AG09319 (cell line): ENCODE measurements at regions not wholly inside any gene's neighbourhood (a gene's known extent, or its start where the extent isn't known, plus 50 kb on each side); places are given as distances from the start of the nearest gene placed in this dataset.

Experiments used
- DNase-seq: peaks from one replicate; pipeline ENCODE4 v3.0.0-alpha.2; 2010; ENCODE audit warnings: low read depth; ENCODE audit errors: extremely low read depth
- TF ChIP-seq, protein P1 (sequence below): IDR thresholded peaks from 2 replicates; pipeline ENCODE4 v1.5.1; 2011; ENCODE audit warnings: low read depth, mild to moderate bottlenecking, inconsistent platforms, low read length, moderate library complexity

- DNase-seq = no peak
Measured at GRCh38 chr5:40030661-40031060, 605.9 kb upstream of the DAB2 start.

DNA sequence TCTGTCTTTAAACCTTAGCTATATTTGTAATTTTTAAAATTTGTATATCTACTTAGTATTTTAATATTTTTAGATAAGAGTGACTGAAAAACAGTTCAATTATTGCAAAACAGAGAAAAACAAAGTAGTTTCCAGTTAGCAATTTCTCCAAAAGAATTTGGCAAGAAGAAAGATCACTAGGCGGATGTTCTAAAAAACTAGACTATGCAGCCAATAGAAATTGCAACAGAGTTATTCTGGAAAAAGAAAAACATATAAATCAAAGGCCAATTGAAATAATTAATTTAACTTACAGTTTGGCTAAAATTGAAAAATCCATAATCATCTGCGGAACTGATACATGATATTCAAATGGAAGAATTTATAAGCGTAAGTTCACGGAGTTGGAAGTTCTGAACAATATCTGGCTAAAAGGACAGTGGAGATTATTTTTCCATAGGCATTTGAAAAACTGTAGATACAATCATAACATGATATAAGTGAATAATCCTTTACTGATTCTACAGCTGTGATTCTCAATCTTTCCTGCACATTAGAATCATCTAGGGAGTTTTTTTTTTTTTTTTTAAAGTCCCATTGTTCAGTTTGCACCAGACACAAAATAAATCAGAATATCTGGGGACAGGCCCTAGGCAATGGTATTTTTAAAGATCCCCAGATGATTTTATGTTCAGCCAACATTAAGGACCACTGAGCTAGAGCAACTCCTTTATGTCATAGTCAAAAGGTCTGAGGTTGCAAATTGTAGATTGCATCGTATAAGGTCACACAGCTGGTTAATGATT is 605.1 kb upstream of the DAB2 start:
- DNase-seq = no peak
- TF ChIP-seq, protein P1, sequence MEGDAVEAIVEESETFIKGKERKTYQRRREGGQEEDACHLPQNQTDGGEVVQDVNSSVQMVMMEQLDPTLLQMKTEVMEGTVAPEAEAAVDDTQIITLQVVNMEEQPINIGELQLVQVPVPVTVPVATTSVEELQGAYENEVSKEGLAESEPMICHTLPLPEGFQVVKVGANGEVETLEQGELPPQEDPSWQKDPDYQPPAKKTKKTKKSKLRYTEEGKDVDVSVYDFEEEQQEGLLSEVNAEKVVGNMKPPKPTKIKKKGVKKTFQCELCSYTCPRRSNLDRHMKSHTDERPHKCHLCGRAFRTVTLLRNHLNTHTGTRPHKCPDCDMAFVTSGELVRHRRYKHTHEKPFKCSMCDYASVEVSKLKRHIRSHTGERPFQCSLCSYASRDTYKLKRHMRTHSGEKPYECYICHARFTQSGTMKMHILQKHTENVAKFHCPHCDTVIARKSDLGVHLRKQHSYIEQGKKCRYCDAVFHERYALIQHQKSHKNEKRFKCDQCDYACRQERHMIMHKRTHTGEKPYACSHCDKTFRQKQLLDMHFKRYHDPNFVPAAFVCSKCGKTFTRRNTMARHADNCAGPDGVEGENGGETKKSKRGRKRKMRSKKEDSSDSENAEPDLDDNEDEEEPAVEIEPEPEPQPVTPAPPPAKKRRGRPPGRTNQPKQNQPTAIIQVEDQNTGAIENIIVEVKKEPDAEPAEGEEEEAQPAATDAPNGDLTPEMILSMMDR = no peak

More at GRCh38 chr5:40030661-40031060, 605.9 kb upstream of the DAB2 start:
- TF ChIP-seq, protein P1 = no peak

DNA sequence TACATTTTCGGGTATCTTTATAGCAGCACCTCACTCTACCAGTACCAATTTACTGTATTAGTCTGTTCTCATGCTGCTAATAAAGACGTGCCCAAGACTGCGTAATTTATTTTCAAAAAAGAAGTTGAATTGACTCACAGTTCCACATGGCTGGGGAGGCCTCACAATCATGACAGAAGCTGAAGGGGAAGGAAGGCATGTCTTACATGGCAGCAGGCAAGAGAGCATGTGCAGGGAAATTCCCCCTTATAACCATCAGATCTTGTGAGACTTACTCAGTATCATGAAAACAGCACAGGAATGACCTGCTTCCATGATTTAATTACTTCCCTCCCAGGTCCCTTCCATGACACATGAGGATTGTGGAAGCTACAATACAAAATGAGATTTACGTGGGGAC is 602.6 kb upstream of the DAB2 start:
- DNase-seq = no peak
- TF ChIP-seq, protein P1 = no peak

DNA sequence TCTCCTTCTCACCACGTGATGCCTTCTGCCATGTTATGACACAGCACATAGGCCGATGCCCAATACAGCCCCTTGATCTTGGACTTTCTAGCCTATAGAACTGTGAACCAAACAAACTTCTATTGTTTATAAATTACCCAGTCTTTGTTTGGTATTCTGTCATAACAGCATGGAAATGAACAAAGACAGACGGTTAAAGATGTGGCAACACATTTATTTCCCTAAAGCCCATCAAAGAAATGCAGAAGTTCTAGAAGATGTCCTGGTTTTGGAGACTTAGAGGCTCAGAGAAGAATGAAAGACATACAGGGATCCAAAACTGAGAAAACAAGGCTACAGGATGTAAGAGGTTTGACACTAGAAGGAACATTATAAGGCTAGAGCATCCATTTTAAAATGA is 600.8 kb upstream of the DAB2 start:
- TF ChIP-seq, protein P1 = no peak
- DNase-seq = no peak

DNA sequence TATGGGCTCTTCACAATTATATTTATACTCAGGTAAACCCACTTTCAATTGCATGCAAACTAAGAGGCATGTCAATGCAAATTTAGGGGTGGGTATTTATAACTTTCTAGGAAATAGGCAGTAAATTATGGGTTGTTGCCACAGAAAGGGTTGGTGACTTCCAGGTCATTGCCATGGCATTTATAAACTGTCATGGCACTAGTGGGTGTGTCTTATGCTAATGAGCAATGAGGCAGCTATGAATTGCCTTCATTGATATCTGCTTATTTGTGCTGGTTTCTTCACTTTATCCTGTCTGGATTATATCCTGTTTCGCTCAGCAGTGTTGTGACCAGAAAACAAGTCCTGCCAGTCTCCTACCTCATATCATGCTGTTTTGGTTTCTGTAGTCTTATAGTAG is 597.3 kb upstream of the DAB2 start:
- TF ChIP-seq, protein P1 = no peak
- no peak for DNase-seq

- TF ChIP-seq, protein P1 = no peak
- DNase-seq = no peak
Measured at GRCh38 chr5:40021007-40021406, 596.2 kb upstream of the DAB2 start.

- DNase-seq = no peak
- TF ChIP-seq, protein P1 = no peak
Measured at GRCh38 chr5:40017918-40018317, 593.1 kb upstream of the DAB2 start.
